ENCODE measurements at regions not wholly inside any gene's neighbourhood (a gene's known extent, or its start where the extent isn't known, plus 50 kb on each side); places are given as distances from the start of the nearest gene placed in this dataset.

- TF ChIP-seq CTCF (IDR thresholded peaks at IDR 0.05; ENCODE audit: insufficient read depth, low read length, severe bottlenecking) = no peak
- H3K27me3 ChIP-seq (ENCODE audit: control insufficient read depth, insufficient read depth, low read length) = no peaks in the 10 kb centered on the region
- no peak overlapping the region for H3K4me3 ChIP-seq (ENCODE audit: low read depth, low read length)
- no peak for DNase-seq (ENCODE audit: low read depth)
- no peaks in the 10 kb centered on the region for H3K36me3 ChIP-seq (ENCODE audit: control insufficient read depth, insufficient read depth, low read length)
- FAIRE-seq = no peak
Observed at GRCh38 chr14:49193332-49194065, 392.7 kb downstream of the RPS29 start.

GRCh38 chr14:49191380-49191779 lies 394.8 kb downstream of the RPS29 start:
- H3K27me3 ChIP-seq (ENCODE audit: control insufficient read depth, insufficient read depth, low read length) = no peaks in the 10 kb centered on the region
- TF ChIP-seq CTCF (IDR thresholded peaks at IDR 0.05; ENCODE audit: insufficient read depth, low read length, severe bottlenecking) = no peak
- no peak for DNase-seq (ENCODE audit: low read depth)
- H3K4me3 ChIP-seq (ENCODE audit: low read depth, low read length) = no peak overlapping the region
- FAIRE-seq = no peak
- H3K36me3 ChIP-seq (ENCODE audit: control insufficient read depth, insufficient read depth, low read length) = no peaks in the 10 kb centered on the region

- no peaks in the 10 kb centered on the region for H3K27me3 ChIP-seq (ENCODE audit: control insufficient read depth, insufficient read depth, low read length)
- FAIRE-seq (no peak), DNase-seq (ENCODE audit: low read depth) (no peak)
- no peak for TF ChIP-seq CTCF (IDR thresholded peaks at IDR 0.05; ENCODE audit: insufficient read depth, low read length, severe bottlenecking)
- H3K4me3 ChIP-seq (ENCODE audit: low read depth, low read length) = no peak overlapping the region
- no peaks in the 10 kb centered on the region for H3K36me3 ChIP-seq (ENCODE audit: control insufficient read depth, insufficient read depth, low read length)
Observed at GRCh38 chr14:49189375-49189774, 396.8 kb downstream of the RPS29 start.

GRCh38 chr14:49187799-49188198 lies 398.4 kb downstream of the RPS29 start:
- no peaks in the 10 kb centered on the region for H3K27me3 ChIP-seq (ENCODE audit: control insufficient read depth, insufficient read depth, low read length)
- DNase-seq (ENCODE audit: low read depth) (no peak), FAIRE-seq (no peak)
- TF ChIP-seq CTCF (IDR thresholded peaks at IDR 0.05; ENCODE audit: insufficient read depth, low read length, severe bottlenecking) = no peak
- H3K4me3 ChIP-seq (ENCODE audit: low read depth, low read length) = no peak overlapping the region
- H3K36me3 ChIP-seq (ENCODE audit: control insufficient read depth, insufficient read depth, low read length) = no peaks in the 10 kb centered on the region

- FAIRE-seq = no peak
Observed at GRCh38 chr14:49173765-49174373, 412.3 kb downstream of the RPS29 start.

More at GRCh38 chr14:49173765-49174373, 412.3 kb downstream of the RPS29 start:
- TF ChIP-seq CTCF (IDR thresholded peaks at IDR 0.05; ENCODE audit: insufficient read depth, low read length, severe bottlenecking) = peak; percentile 73
- DNase-seq (ENCODE audit: low read depth) = peak; percentile 59
- Histone ChIP-seq H3K4me3 (ENCODE audit: low read depth, low read length) (no peak overlapping the region), H3K27me3 (ENCODE audit: control insufficient read depth, insufficient read depth, low read length) (no peaks in the 10 kb centered on the region), H3K36me3 (ENCODE audit: control insufficient read depth, insufficient read depth, low read length) (no peaks in the 10 kb centered on the region)
